Kidney tubule cell (primary cell): ENCODE measurements at regions not wholly inside any gene's neighbourhood (a gene's known extent, or its start where the extent isn't known, plus 50 kb on each side); places are given as distances from the start of the nearest gene placed in this dataset.
"Not testable (repeated sequence)": the region's sequence is repeated elsewhere in the genome, so short reads cannot be mapped to it uniquely, and the experiment has no call there.

Experiments
- DNase-seq: peaks from one replicate; pipeline ENCODE4 v3.0.0-alpha.2; 2018; ENCODE audit warnings: low spot score

- not testable (repeated sequence) for DNase-seq
Measured at GRCh38 chr2:13532781-13533523, 816.2 kb downstream of the TRIB2 start.

- DNase-seq: no peak
Measured at GRCh38 chr2:13533524-13533922, 816.8 kb downstream of the TRIB2 start.

GRCh38 chr2:13536941-13537340 lies 820.2 kb downstream of the TRIB2 start:
- no peak for DNase-seq

- no peak for DNase-seq
Measured at GRCh38 chr2:13537771-13538349, 821.1 kb downstream of the TRIB2 start.

GRCh38 chr2:13539296-13539695 lies 822.6 kb downstream of the TRIB2 start:
- DNase-seq: no peak

- no peak for DNase-seq
Measured at GRCh38 chr2:13542061-13542460, 825.3 kb downstream of the TRIB2 start.

- no peak for DNase-seq
Measured at GRCh38 chr2:13542642-13543041, 825.9 kb downstream of the TRIB2 start.

- no peak for DNase-seq
Measured at GRCh38 chr2:13543550-13543949, 826.8 kb downstream of the TRIB2 start.

GRCh38 chr2:13545320-13545719 lies 828.6 kb downstream of the TRIB2 start:
- no peak for DNase-seq

GRCh38 chr2:13546131-13546530 lies 829.4 kb downstream of the TRIB2 start:
- no peak for DNase-seq

- DNase-seq: no peak
Measured at GRCh38 chr2:13550285-13551231, 833.8 kb downstream of the TRIB2 start.

- DNase-seq: peak; percentile 88
Measured at GRCh38 chr2:13558368-13558767, 841.6 kb downstream of the TRIB2 start.

- no peak for DNase-seq
Measured at GRCh38 chr2:13560322-13560721, 843.6 kb downstream of the TRIB2 start.

GRCh38 chr2:13572466-13572865 lies 855.7 kb downstream of the TRIB2 start:
- DNase-seq: no peak

GRCh38 chr2:13574831-13575230 lies 858.1 kb downstream of the TRIB2 start:
- no peak for DNase-seq

- no peak for DNase-seq
Measured at GRCh38 chr2:13576406-13577036, 859.8 kb downstream of the TRIB2 start.

GRCh38 chr2:13578547-13578946 lies 861.8 kb downstream of the TRIB2 start:
- no peak for DNase-seq

GRCh38 chr2:13581471-13581870 lies 864.7 kb downstream of the TRIB2 start:
- no peak for DNase-seq

GRCh38 chr2:13583609-13584008 lies 866.9 kb downstream of the TRIB2 start:
- DNase-seq: no peak

- DNase-seq: no peak
Measured at GRCh38 chr2:13584020-13584419, 867.3 kb downstream of the TRIB2 start.

- no peak for DNase-seq
Measured at GRCh38 chr2:13585732-13586131, 869.0 kb downstream of the TRIB2 start.

GRCh38 chr2:13596233-13596632 lies 879.5 kb downstream of the TRIB2 start:
- DNase-seq: no peak
